Nephron progenitor cell (in vitro differentiated cells): ENCODE measurements at regions not wholly inside any gene's neighbourhood (a gene's known extent, or its start where the extent isn't known, plus 50 kb on each side); places are given as distances from the start of the nearest gene placed in this dataset.
"Not testable (repeated sequence)": the region's sequence is repeated elsewhere in the genome, so short reads cannot be mapped to it uniquely, and the experiment has no call there.

Experiments used
- DNase-seq: peaks from one replicate; pipeline ENCODE4 v3.0.0; 2021
- H3K27ac Mint-ChIP-seq: 2 replicates; pipeline ENCODE4 v1.8.0; 2021; ENCODE audit warnings: mild to moderate bottlenecking, moderate library complexity, mixed read lengths
- H3K27me3 Mint-ChIP-seq: 2 replicates; pipeline ENCODE4 v1.8.0; 2021; ENCODE audit warnings: mild to moderate bottlenecking, low read depth, mixed read lengths; ENCODE audit not compliant: poor library complexity
- H3K36me3 Mint-ChIP-seq: 2 replicates; pipeline ENCODE4 v1.8.0; 2021; ENCODE audit warnings: low read depth, mixed read lengths
- H3K4me1 Mint-ChIP-seq: 2 replicates; pipeline ENCODE4 v1.8.0; 2021; ENCODE audit warnings: mixed read lengths
- H3K4me3 Mint-ChIP-seq: 2 replicates; pipeline ENCODE4 v1.8.0; 2021; ENCODE audit warnings: mild to moderate bottlenecking, moderate library complexity, mixed read lengths
- H3K9me3 Mint-ChIP-seq: 2 replicates; pipeline ENCODE4 v1.8.0; 2021; ENCODE audit warnings: mild to moderate bottlenecking, moderate library complexity, mixed read lengths
- CTCF ChIP-seq: fragments of 200-600 bp; sonication (generic); IDR thresholded peaks from 2 replicates; pipeline ENCODE4 v1.5.0; 2021; ENCODE audit warnings: antibody characterized with exemption

GRCh38 chr14:101289911-101290310, 271.4 kb upstream of the DIO3 start:
- H3K27me3 Mint-ChIP-seq: no peaks in the 10 kb centered on the region
- H3K9me3 Mint-ChIP-seq: peaks cover 9% of the 10 kb centered on the region
- no peak for DNase-seq
- H3K4me1 Mint-ChIP-seq: peaks cover 69% of the 10 kb centered on the region
- TF ChIP-seq CTCF: no peak
- H3K36me3 Mint-ChIP-seq: peaks cover 8% of the 10 kb centered on the region
- peak overlapping the region; percentile 56 for H3K27ac Mint-ChIP-seq
- H3K4me3 Mint-ChIP-seq: no peak overlapping the region

GRCh38 chr14:101290611-101291010, 270.7 kb upstream of the DIO3 start:
- Mint-ChIP-seq H3K4me3 (no peak overlapping the region), H3K36me3 (peaks cover 13% of the 10 kb centered on the region), H3K27ac (no peak overlapping the region), H3K27me3 (no peaks in the 10 kb centered on the region), H3K4me1 (peaks cover 64% of the 10 kb centered on the region), H3K9me3 (peaks cover 16% of the 10 kb centered on the region)
- DNase-seq: no peak
- TF ChIP-seq CTCF: no peak

GRCh38 chr14:101291390-101291789, 269.9 kb upstream of the DIO3 start:
- H3K27me3 Mint-ChIP-seq: no peaks in the 10 kb centered on the region
- H3K9me3 Mint-ChIP-seq: peaks cover 23% of the 10 kb centered on the region
- H3K36me3 Mint-ChIP-seq: peaks cover 21% of the 10 kb centered on the region
- no peak for DNase-seq
- H3K27ac Mint-ChIP-seq: no peak overlapping the region
- TF ChIP-seq CTCF: no peak
- peaks cover 57% of the 10 kb centered on the region for H3K4me1 Mint-ChIP-seq
- no peak overlapping the region for H3K4me3 Mint-ChIP-seq

GRCh38 chr14:101292448-101292847, 268.8 kb upstream of the DIO3 start:
- TF ChIP-seq CTCF: no peak
- H3K9me3 Mint-ChIP-seq: peaks cover 34% of the 10 kb centered on the region
- no peaks in the 10 kb centered on the region for H3K27me3 Mint-ChIP-seq
- no peak for DNase-seq
- peaks cover 29% of the 10 kb centered on the region for H3K36me3 Mint-ChIP-seq
- no peak overlapping the region for H3K4me3 Mint-ChIP-seq
- peaks cover 46% of the 10 kb centered on the region for H3K4me1 Mint-ChIP-seq
- H3K27ac Mint-ChIP-seq: no peak overlapping the region

GRCh38 chr14:101293605-101294004, 267.7 kb upstream of the DIO3 start:
- Mint-ChIP-seq H3K27ac (no peak overlapping the region), H3K9me3 (peaks cover 43% of the 10 kb centered on the region), H3K4me1 (peaks cover 35% of the 10 kb centered on the region), H3K4me3 (no peak overlapping the region), H3K27me3 (no peaks in the 10 kb centered on the region), H3K36me3 (peaks cover 35% of the 10 kb centered on the region)
- DNase-seq: no peak
- TF ChIP-seq CTCF: no peak

GRCh38 chr14:101294136-101294535, 267.2 kb upstream of the DIO3 start:
- Mint-ChIP-seq H3K36me3 (peaks cover 35% of the 10 kb centered on the region), H3K4me3 (no peak overlapping the region), H3K27ac (no peak overlapping the region), H3K9me3 (peaks cover 43% of the 10 kb centered on the region), H3K27me3 (no peaks in the 10 kb centered on the region), H3K4me1 (peaks cover 29% of the 10 kb centered on the region)
- no peak for TF ChIP-seq CTCF
- DNase-seq: no peak

- peaks cover 28% of the 10 kb centered on the region for H3K36me3 Mint-ChIP-seq
- H3K27ac Mint-ChIP-seq, DNase-seq, H3K4me3 Mint-ChIP-seq, H3K27me3 Mint-ChIP-seq: not testable (repeated sequence)
- peaks cover 16% of the 10 kb centered on the region for H3K4me1 Mint-ChIP-seq
- H3K9me3 Mint-ChIP-seq: peaks cover 40% of the 10 kb centered on the region
Measured at GRCh38 chr14:101299781-101300180, 261.5 kb upstream of the DIO3 start.
